H9 (cell line): ENCODE measurements at regions not wholly inside any gene's neighbourhood (a gene's known extent, or its start where the extent isn't known, plus 50 kb on each side); places are given as distances from the start of the nearest gene placed in this dataset.

Experiments
- DNase-seq: peaks from one replicate; pipeline ENCODE4 v3.0.0-alpha.2; 2017
- H2AFZ ChIP-seq: one replicate; pipeline ENCODE4 v1.6.1; 2013; ENCODE audit warnings: mild to moderate bottlenecking, low read length, control low read depth, moderate library complexity
- H2AK5ac ChIP-seq: 2 replicates; pipeline ENCODE4 v1.6.1; 2013; ENCODE audit warnings: low read length, control low read depth, mixed read lengths; ENCODE audit not compliant: insufficient read length
- H2BK120ac ChIP-seq: one replicate; pipeline ENCODE4 v1.6.1; 2013; ENCODE audit warnings: low read depth, mild to moderate bottlenecking, low read length, control low read depth, inconsistent platforms; ENCODE audit not compliant: poor library complexity, severe bottlenecking
- H2BK12ac ChIP-seq: 2 replicates; pipeline ENCODE4 v1.6.1; 2013; ENCODE audit warnings: low read length, control low read depth, mixed read lengths, low read depth; ENCODE audit not compliant: insufficient read length
- H2BK15ac ChIP-seq: 2 replicates; pipeline ENCODE4 v1.6.1; 2013; ENCODE audit warnings: low read depth, low read length, control low read depth
- H2BK20ac ChIP-seq: one replicate; pipeline ENCODE4 v1.6.1; 2013; ENCODE audit warnings: low read depth, mild to moderate bottlenecking, low read length, control low read depth, inconsistent platforms; ENCODE audit not compliant: poor library complexity, severe bottlenecking
- H2BK5ac ChIP-seq: 2 replicates; pipeline ENCODE4 v1.6.1; 2013; ENCODE audit warnings: low read length, control low read depth, mixed read lengths; ENCODE audit not compliant: insufficient read length
- H3K14ac ChIP-seq: 2 replicates; pipeline ENCODE4 v1.6.1; 2013; ENCODE audit warnings: low read length, control low read depth; ENCODE audit not compliant: insufficient read depth
- H3K18ac ChIP-seq: 2 replicates; pipeline ENCODE4 v1.6.1; 2013; ENCODE audit warnings: low read depth, mild to moderate bottlenecking, mixed read lengths, low read length, control low read depth; ENCODE audit not compliant: insufficient read length
- H3K23ac ChIP-seq: 2 replicates; pipeline ENCODE4 v1.6.1; 2013; ENCODE audit warnings: low read length, control low read depth, mixed read lengths, low read depth; ENCODE audit not compliant: insufficient read length
- H3K23me2 ChIP-seq: 2 replicates; pipeline ENCODE4 v1.6.1; 2013; ENCODE audit warnings: low read depth, mild to moderate bottlenecking, mixed read lengths, low read length, control low read depth; ENCODE audit not compliant: insufficient read length, poor library complexity, severe bottlenecking
- H3K27ac ChIP-seq: 2 replicates; pipeline ENCODE4 v1.5.1; 2013; ENCODE audit warnings: low read length, control low read depth, mixed read lengths, low read depth; ENCODE audit not compliant: insufficient read length
- H3K27me3 ChIP-seq: 2 replicates; pipeline ENCODE4 v1.6.1; 2013; ENCODE audit warnings: low read length, control low read depth, inconsistent platforms; ENCODE audit not compliant: insufficient read depth
- H3K4ac ChIP-seq: 2 replicates; pipeline ENCODE4 v1.6.1; 2013; ENCODE audit warnings: low read depth, mild to moderate bottlenecking, control low read depth, inconsistent platforms, low read length, moderate library complexity
- H3K4me1 ChIP-seq: 2 replicates; pipeline ENCODE4 v1.6.1; 2013; ENCODE audit warnings: low read length, control low read depth, inconsistent platforms; ENCODE audit not compliant: insufficient read depth
- H3K4me2 ChIP-seq: 2 replicates; pipeline ENCODE4 v1.6.1; 2013; ENCODE audit warnings: low read length, control low read depth, mixed read lengths; ENCODE audit not compliant: insufficient read length, insufficient read depth
- H3K56ac ChIP-seq: 2 replicates; pipeline ENCODE4 v1.6.1; 2013; ENCODE audit warnings: low read depth, mild to moderate bottlenecking, mixed read lengths, low read length, control low read depth; ENCODE audit not compliant: insufficient read length
- H3K79me1 ChIP-seq: 2 replicates; pipeline ENCODE4 v1.6.1; 2013; ENCODE audit warnings: low read depth, mild to moderate bottlenecking, moderate library complexity, low read length, control low read depth, inconsistent platforms; ENCODE audit not compliant: insufficient read depth, poor library complexity, severe bottlenecking
- H3K79me2 ChIP-seq: 2 replicates; pipeline ENCODE4 v1.6.1; 2013; ENCODE audit warnings: low read length, control low read depth, inconsistent platforms; ENCODE audit not compliant: insufficient read depth
- H3K9ac ChIP-seq: 2 replicates; pipeline ENCODE4 v1.6.1; 2013; ENCODE audit warnings: low read length, control low read depth, mixed read lengths; ENCODE audit not compliant: insufficient read length; ENCODE audit errors: extremely low read depth
- H3K9me3 ChIP-seq: one replicate; pipeline ENCODE4 v1.6.1; 2013; ENCODE audit warnings: low read depth, low read length, inconsistent platforms; ENCODE audit not compliant: control insufficient read depth
- H3T11ph ChIP-seq: one replicate; pipeline ENCODE4 v1.6.1; 2013; ENCODE audit warnings: mild to moderate bottlenecking, low read length, control low read depth, inconsistent platforms
- H4K20me1 ChIP-seq: one replicate; pipeline ENCODE4 v1.6.1; 2013; ENCODE audit not compliant: control insufficient read depth, insufficient read length, insufficient read depth
- H4K5ac ChIP-seq: 2 replicates; pipeline ENCODE4 v1.6.1; 2013; ENCODE audit warnings: low read depth, mild to moderate bottlenecking, mixed read lengths, low read length, control low read depth; ENCODE audit not compliant: insufficient read length
- H4K8ac ChIP-seq: replicated peaks from 2 replicates; pipeline ENCODE4 v1.6.1; 2013; ENCODE audit warnings: low read length, control low read depth, mixed read lengths, low read depth; ENCODE audit not compliant: insufficient read length
- H4K91ac ChIP-seq: 2 replicates; pipeline ENCODE4 v1.6.1; 2013; ENCODE audit warnings: low read depth, mild to moderate bottlenecking, moderate library complexity, mixed read lengths, low read length, control low read depth; ENCODE audit not compliant: insufficient read length
- H3K27ac Mint-ChIP-seq, 3 experiments: 2 replicates in 2 of 3; 3 replicates in 1 of 3; pipeline ENCODE4 v1.8.0; 2020 to 2021; ENCODE audit warnings: mixed read lengths in 3 of 3, mild to moderate bottlenecking in 1 of 3, moderate library complexity in 1 of 3
- H3K27me3 Mint-ChIP-seq: 2 replicates; pipeline ENCODE4 v1.8.0; 2021; ENCODE audit warnings: low read depth, mild to moderate bottlenecking, moderate library complexity, mixed read lengths
- H3K36me3 Mint-ChIP-seq, 3 experiments: 2 replicates in 2 of 3; 3 replicates in 1 of 3; pipeline ENCODE4 v1.8.0; 2020 to 2021; ENCODE audit warnings: low read depth in 3 of 3, mixed read lengths in 3 of 3; ENCODE audit not compliant: insufficient read depth in 1 of 3
- H3K4me1 Mint-ChIP-seq, 2 experiments: 2 replicates each; pipeline ENCODE4 v1.8.0; 2020; ENCODE audit warnings: mixed read lengths in 2 of 2
- H3K4me3 Mint-ChIP-seq, 2 experiments: 2 replicates in 1 of 2; 3 replicates in 1 of 2; pipeline ENCODE4 v1.8.0; 2020 to 2021; ENCODE audit warnings: mild to moderate bottlenecking in 2 of 2, mixed read lengths in 2 of 2, moderate library complexity in 1 of 2
- H3K9me3 Mint-ChIP-seq, 2 experiments: 2 replicates in 1 of 2; 3 replicates in 1 of 2; pipeline ENCODE4 v1.8.0; 2020; ENCODE audit warnings: mild to moderate bottlenecking in 2 of 2, mixed read lengths in 2 of 2, moderate library complexity in 1 of 2
- WGBS: extraction: QIAGEN DNeasy Blood & Tissue Kit; methylation state at CpG from one replicate; pipeline ENCODE4 v1.1.7; 2013; ENCODE audit warnings: missing lambda C conversion rate, low lambda C conversion rate, mixed read lengths; ENCODE audit not compliant: insufficient read length; ENCODE audit errors: extremely low coverage; 5-methylcytosine and 5-hydroxymethylcytosine counted together
- TF ChIP-seq, protein P1 (sequence below): fragments of 200-600 bp; sonication (generic); conservative IDR thresholded peaks from 3 replicates; pipeline ENCODE4 v1.8.0; 2021; ENCODE audit warnings: antibody characterized with exemption, mild to moderate bottlenecking

DNA sequence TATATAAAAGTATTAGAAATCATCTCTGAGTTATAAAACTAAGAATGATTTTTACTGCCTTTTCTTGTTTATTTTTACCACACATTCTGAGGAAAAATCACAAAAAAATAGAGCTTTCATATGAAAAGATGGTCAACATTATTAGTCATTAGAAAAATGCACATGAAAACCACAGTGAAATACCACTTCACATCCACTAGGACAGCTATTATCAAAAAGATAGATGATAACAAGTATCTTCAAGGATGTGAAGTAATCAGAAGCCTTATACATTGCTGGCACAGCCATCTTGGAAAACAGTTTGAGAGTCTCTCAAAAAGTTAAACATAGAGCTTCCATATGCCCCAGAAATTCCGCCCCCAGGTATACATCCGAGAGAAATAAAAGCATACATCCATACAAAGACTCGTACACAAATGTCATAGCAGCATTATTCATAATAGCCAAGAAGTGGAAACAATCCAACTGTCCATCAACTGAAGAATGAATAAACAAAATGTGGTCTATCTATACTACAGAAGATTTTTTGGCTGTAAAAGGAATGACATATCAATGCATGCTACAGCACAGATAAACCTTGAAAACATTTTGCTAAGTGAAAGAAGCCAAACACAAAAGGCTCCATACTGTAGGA lies 523.9 kb downstream of the FUT8 start:
- Histone ChIP-seq H4K20me1 (no peaks in the 10 kb centered on the region), H3K4me1 (peaks cover 4% of the 10 kb centered on the region; the same call in 1 of the 2 replicates), H3K4me2 (no peak overlapping the region), H4K91ac (no peak overlapping the region), H3K23me2 (no peaks in the 10 kb centered on the region), H4K5ac (no peak overlapping the region), H3T11ph (no peak overlapping the region), H3K79me2 (no peaks in the 10 kb centered on the region), H3K23ac (no peak overlapping the region), H3K9me3 (no peaks in the 10 kb centered on the region), H3K4ac (no peak overlapping the region), H3K56ac (no peak overlapping the region), H2BK120ac (no peak overlapping the region), H2BK12ac (no peak overlapping the region), H2AFZ (no peak overlapping the region), H3K18ac (no peak overlapping the region), H3K9ac (no peak overlapping the region), H2BK20ac (no peak overlapping the region), H2BK5ac (no peak overlapping the region), H3K27me3 (no peaks in the 10 kb centered on the region), H3K14ac (no peak overlapping the region), H3K27ac (no peak overlapping the region), H2BK15ac (no peak overlapping the region), H2AK5ac (no peak overlapping the region), H4K8ac (no peak overlapping the region), H3K79me1 (no peaks in the 10 kb centered on the region)
- H3K27me3 Mint-ChIP-seq = no peaks in the 10 kb centered on the region
- TF ChIP-seq, protein P1, sequence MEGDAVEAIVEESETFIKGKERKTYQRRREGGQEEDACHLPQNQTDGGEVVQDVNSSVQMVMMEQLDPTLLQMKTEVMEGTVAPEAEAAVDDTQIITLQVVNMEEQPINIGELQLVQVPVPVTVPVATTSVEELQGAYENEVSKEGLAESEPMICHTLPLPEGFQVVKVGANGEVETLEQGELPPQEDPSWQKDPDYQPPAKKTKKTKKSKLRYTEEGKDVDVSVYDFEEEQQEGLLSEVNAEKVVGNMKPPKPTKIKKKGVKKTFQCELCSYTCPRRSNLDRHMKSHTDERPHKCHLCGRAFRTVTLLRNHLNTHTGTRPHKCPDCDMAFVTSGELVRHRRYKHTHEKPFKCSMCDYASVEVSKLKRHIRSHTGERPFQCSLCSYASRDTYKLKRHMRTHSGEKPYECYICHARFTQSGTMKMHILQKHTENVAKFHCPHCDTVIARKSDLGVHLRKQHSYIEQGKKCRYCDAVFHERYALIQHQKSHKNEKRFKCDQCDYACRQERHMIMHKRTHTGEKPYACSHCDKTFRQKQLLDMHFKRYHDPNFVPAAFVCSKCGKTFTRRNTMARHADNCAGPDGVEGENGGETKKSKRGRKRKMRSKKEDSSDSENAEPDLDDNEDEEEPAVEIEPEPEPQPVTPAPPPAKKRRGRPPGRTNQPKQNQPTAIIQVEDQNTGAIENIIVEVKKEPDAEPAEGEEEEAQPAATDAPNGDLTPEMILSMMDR = no peak
- H3K9me3 Mint-ChIP-seq = no peaks in the 10 kb centered on the region
- no CpG with 5 or more reads among the region's 3 CpGs for WGBS
- peaks cover 24 to 26% of the 10 kb centered on the region in 2 experiments for H3K4me1 Mint-ChIP-seq
- no peaks in the 10 kb centered on the region for H3K36me3 Mint-ChIP-seq
- DNase-seq = no peak
- no peak overlapping the region; a peak in 1 of 7 replicates for H3K27ac Mint-ChIP-seq
- H3K4me3 Mint-ChIP-seq = no peak overlapping the region
